ENCODE measurements at regions not wholly inside any gene's neighbourhood (a gene's known extent, or its start where the extent isn't known, plus 50 kb on each side); places are given as distances from the start of the nearest gene placed in this dataset.

DNA sequence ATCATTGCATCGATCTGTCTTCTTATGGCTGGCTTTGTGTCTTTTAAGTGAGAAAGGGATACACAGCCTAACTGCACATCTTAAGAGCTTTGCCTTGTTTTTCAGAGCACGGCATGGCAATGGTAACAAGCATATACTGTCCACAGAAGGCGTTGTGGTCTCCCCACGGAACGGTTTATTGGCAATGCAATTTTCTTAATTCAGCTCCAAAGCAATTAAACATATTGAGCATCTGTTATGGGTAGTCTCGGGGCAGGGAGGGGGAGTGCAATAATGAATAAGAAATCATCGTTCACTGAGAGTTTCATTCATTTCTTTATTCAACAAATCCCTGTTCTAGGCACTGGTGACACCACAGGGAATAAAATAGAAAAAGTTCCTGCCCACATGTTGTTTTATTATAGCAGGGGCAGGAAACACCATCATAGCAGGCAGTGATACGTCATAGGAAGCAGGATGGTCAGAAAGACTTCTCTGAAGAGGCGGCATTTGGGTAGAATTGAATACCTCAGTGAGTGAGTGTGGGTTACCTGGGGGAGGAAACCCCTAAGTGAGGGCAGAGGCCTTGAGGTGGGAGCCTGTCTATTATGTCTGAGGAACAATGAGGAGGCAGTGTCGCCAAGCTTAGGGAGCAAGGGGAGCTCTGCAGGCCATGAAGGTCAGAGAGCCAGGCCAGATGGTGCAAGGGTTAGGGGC is 185.7 kb upstream of the KL start:
- TF ChIP-seq, protein P1, sequence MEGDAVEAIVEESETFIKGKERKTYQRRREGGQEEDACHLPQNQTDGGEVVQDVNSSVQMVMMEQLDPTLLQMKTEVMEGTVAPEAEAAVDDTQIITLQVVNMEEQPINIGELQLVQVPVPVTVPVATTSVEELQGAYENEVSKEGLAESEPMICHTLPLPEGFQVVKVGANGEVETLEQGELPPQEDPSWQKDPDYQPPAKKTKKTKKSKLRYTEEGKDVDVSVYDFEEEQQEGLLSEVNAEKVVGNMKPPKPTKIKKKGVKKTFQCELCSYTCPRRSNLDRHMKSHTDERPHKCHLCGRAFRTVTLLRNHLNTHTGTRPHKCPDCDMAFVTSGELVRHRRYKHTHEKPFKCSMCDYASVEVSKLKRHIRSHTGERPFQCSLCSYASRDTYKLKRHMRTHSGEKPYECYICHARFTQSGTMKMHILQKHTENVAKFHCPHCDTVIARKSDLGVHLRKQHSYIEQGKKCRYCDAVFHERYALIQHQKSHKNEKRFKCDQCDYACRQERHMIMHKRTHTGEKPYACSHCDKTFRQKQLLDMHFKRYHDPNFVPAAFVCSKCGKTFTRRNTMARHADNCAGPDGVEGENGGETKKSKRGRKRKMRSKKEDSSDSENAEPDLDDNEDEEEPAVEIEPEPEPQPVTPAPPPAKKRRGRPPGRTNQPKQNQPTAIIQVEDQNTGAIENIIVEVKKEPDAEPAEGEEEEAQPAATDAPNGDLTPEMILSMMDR (IDR thresholded peaks at IDR 0.05; ENCODE audit: low read depth, low read length) = no peak
- no peak for TF ChIP-seq EZH2phosphoT487 (IDR thresholded peaks at IDR 0.05; ENCODE audit: low read depth)
